ENCODE measurements at regions not wholly inside any gene's neighbourhood (a gene's known extent, or its start where the extent isn't known, plus 50 kb on each side); places are given as distances from the start of the nearest gene placed in this dataset.

GRCh38 chr13:72255908-72256307 lies 388.9 kb upstream of the DACH1 start:
- TF ChIP-seq POLR2A (IDR thresholded peaks at IDR 0.05; ENCODE audit: low read depth, low read length) (no peak), POLR2AphosphoS5 (IDR thresholded peaks at IDR 0.05; ENCODE audit: low read depth, low read length) (no peak)
